DOHH2 (cell line): ENCODE measurements at regions not wholly inside any gene's neighbourhood (a gene's known extent, or its start where the extent isn't known, plus 50 kb on each side); places are given as distances from the start of the nearest gene placed in this dataset.

Experiments
- EZH2phosphoT487 ChIP-seq: fragments of 200-600 bp; sonication (generic); IDR thresholded peaks from 2 replicates; pipeline ENCODE4 v1.6.1; 2017; ENCODE audit warnings: borderline replicate concordance, mild to moderate bottlenecking, antibody characterized with exemption, low read length, moderate library complexity, mixed read lengths
- TF ChIP-seq, protein P1 (sequence below): fragments of 200-600 bp; sonication (generic); IDR thresholded peaks from one replicate; pipeline ENCODE4 v1.5.1; 2014; ENCODE audit warnings: antibody characterized with exemption, mild to moderate bottlenecking, low read depth, low read length; ENCODE audit not compliant: poor library complexity, severe bottlenecking

DNA sequence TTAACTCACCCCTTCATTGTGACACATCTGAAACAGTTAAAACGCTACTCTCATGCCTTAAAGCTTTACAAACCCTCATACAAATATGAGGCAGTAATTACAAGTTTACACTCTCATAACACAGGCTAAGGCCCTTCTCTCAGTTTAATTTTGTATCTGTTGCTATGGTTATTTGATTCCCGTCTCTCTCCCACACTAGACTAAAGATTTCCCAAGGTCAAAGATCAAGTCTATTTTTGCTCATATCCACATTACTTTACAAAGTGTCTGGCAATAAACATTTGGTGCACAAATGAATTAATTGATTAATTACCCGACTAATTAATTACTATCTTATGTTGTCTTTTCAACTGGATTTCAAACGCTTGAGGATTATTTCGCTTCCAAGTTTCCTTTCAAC lies 86.4 kb upstream of the MYOCD start:
- TF ChIP-seq, protein P1, sequence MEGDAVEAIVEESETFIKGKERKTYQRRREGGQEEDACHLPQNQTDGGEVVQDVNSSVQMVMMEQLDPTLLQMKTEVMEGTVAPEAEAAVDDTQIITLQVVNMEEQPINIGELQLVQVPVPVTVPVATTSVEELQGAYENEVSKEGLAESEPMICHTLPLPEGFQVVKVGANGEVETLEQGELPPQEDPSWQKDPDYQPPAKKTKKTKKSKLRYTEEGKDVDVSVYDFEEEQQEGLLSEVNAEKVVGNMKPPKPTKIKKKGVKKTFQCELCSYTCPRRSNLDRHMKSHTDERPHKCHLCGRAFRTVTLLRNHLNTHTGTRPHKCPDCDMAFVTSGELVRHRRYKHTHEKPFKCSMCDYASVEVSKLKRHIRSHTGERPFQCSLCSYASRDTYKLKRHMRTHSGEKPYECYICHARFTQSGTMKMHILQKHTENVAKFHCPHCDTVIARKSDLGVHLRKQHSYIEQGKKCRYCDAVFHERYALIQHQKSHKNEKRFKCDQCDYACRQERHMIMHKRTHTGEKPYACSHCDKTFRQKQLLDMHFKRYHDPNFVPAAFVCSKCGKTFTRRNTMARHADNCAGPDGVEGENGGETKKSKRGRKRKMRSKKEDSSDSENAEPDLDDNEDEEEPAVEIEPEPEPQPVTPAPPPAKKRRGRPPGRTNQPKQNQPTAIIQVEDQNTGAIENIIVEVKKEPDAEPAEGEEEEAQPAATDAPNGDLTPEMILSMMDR, result no peak
- TF ChIP-seq EZH2phosphoT487, result no peak
